SK-N-SH treated with all-trans-retinoic acid at 6 μM for 48 hours (cell line): ENCODE measurements at regions not wholly inside any gene's neighbourhood (a gene's known extent, or its start where the extent isn't known, plus 50 kb on each side); places are given as distances from the start of the nearest gene placed in this dataset.

Experiments
- ATAC-seq: fragments of 200-7000 bp; cut with Tn5 transposase; 3 replicates; pipeline ENCODE4 v1.9.1; 2020; ENCODE audit warnings: mild to moderate bottlenecking, moderate library complexity
- ARNTL ChIP-seq: fragments of 450-650 bp; formaldehyde crosslinking; IDR thresholded peaks from 2 replicates; pipeline ENCODE4 v1.5.0; 2020; ENCODE audit warnings: low read depth, mild to moderate bottlenecking, moderate library complexity, borderline replicate concordance
- BACH2 ChIP-seq: fragments of 250-450 bp; sonication (Bioruptor Pico); IDR thresholded peaks from 2 replicates; pipeline ENCODE4 v1.9.0; 2021; ENCODE audit warnings: mild to moderate bottlenecking, borderline replicate concordance
- CREB5 ChIP-seq: fragments of 250-450 bp; sonication (Bioruptor Pico); IDR thresholded peaks from 2 replicates; pipeline ENCODE4 v1.5.1; 2020; ENCODE audit warnings: low read depth, mild to moderate bottlenecking, moderate library complexity
- CSDC2 ChIP-seq: fragments of 250-450 bp; sonication (Bioruptor Pico); IDR thresholded peaks from 2 replicates; pipeline ENCODE4 v1.5.0; 2020; ENCODE audit warnings: mild to moderate bottlenecking, moderate library complexity
- CSRNP3 ChIP-seq: fragments of 250-450 bp; sonication (Bioruptor Pico); IDR thresholded peaks from 2 replicates; pipeline ENCODE4 v1.5.1; 2021; ENCODE audit warnings: mild to moderate bottlenecking, moderate library complexity
- ESRRG ChIP-seq: fragments of 250-450 bp; sonication (Bioruptor Pico); IDR thresholded peaks from 2 replicates; pipeline ENCODE4 v1.6.1; 2021; ENCODE audit warnings: mild to moderate bottlenecking
- GLIS3 ChIP-seq: fragments of 250-450 bp; sonication (Bioruptor Pico); IDR thresholded peaks from 2 replicates; pipeline ENCODE4 v1.5.0; 2020; ENCODE audit warnings: mild to moderate bottlenecking, moderate library complexity
- ISL1 ChIP-seq: fragments of 250-450 bp; sonication (Bioruptor Pico); IDR thresholded peaks from 2 replicates; pipeline ENCODE4 v2.1.2; 2022; ENCODE audit warnings: mild to moderate bottlenecking, moderate library complexity
- OSR1 ChIP-seq: fragments of 250-450 bp; sonication (Bioruptor Pico); IDR thresholded peaks from 2 replicates; pipeline ENCODE4 v1.8.0; 2022; ENCODE audit warnings: moderate library complexity, mild to moderate bottlenecking, inconsistent platforms
- PATZ1 ChIP-seq: fragments of 250-450 bp; sonication (Bioruptor Pico); IDR thresholded peaks from 2 replicates; pipeline ENCODE4 v1.8.0; 2020; ENCODE audit warnings: mild to moderate bottlenecking, moderate library complexity, borderline replicate concordance
- POU6F1 ChIP-seq: fragments of 250-450 bp; sonication (Bioruptor Pico); IDR thresholded peaks from 2 replicates; pipeline ENCODE4 v1.8.0; 2021; ENCODE audit warnings: low read depth, mild to moderate bottlenecking, moderate library complexity, borderline replicate concordance
- RARB ChIP-seq: fragments of 250-450 bp; sonication (Bioruptor Pico); IDR thresholded peaks from 2 replicates; pipeline ENCODE4 v1.8.0; 2021; ENCODE audit warnings: mild to moderate bottlenecking, moderate library complexity
- SNAI2 ChIP-seq: fragments of 250-450 bp; sonication (Bioruptor Pico); IDR thresholded peaks from 2 replicates; pipeline ENCODE4 v1.5.0; 2020; ENCODE audit warnings: mild to moderate bottlenecking, moderate library complexity
- TOX ChIP-seq: fragments of 250-450 bp; sonication (Bioruptor Pico); IDR thresholded peaks from 2 replicates; pipeline ENCODE4 v1.8.0; 2021; ENCODE audit warnings: mild to moderate bottlenecking, moderate library complexity, borderline replicate concordance
- ZC3H10 ChIP-seq: fragments of 250-450 bp; sonication (Bioruptor Pico); IDR thresholded peaks from 2 replicates; pipeline ENCODE4 v1.5.1; 2021; ENCODE audit warnings: mild to moderate bottlenecking, moderate library complexity
- ZFP3 ChIP-seq: fragments of 250-450 bp; sonication (Bioruptor Pico); IDR thresholded peaks from 2 replicates; pipeline ENCODE4 v1.5.0; 2020; ENCODE audit warnings: mild to moderate bottlenecking, moderate library complexity
- ZFP30 ChIP-seq: fragments of 450-650 bp; formaldehyde crosslinking; IDR thresholded peaks from 2 replicates; pipeline ENCODE4 v1.5.0; 2022; ENCODE audit warnings: mild to moderate bottlenecking, moderate library complexity
- ZNF565 ChIP-seq: fragments of 450-650 bp; formaldehyde crosslinking; conservative IDR thresholded peaks from 2 replicates; pipeline ENCODE4 v1.5.0; 2020; ENCODE audit warnings: low read depth, mild to moderate bottlenecking, moderate library complexity
- ZNF70 ChIP-seq: fragments of 450-650 bp; formaldehyde crosslinking; IDR thresholded peaks from 2 replicates; pipeline ENCODE4 v1.5.0; 2020; ENCODE audit warnings: mild to moderate bottlenecking, moderate library complexity

GRCh38 chr4:72970756-72971155, 98.8 kb downstream of the COX18 start (continued):
- TF ChIP-seq POU6F1 (CRISPR knock-in tag) (no peak), ZC3H10 (CRISPR knock-in tag) (no peak), ZFP3 (CRISPR knock-in tag) (no peak), RARB (CRISPR knock-in tag) (no peak), ARNTL (no peak), CSDC2 (no peak)

- no peak for TF ChIP-seq ISL1 (CRISPR knock-in tag)
- TF ChIP-seq, all 23 proteins: peak for 0
- ATAC-seq, result no peak
Measured at GRCh38 chr4:72969976-72970375, 99.5 kb downstream of the COX18 start.

GRCh38 chr4:72966652-72967051, 102.9 kb downstream of the COX18 start:
- ATAC-seq, result no peak
- no peak for TF ChIP-seq CSRNP3 (CRISPR knock-in tag)
- no peak for TF ChIP-seq POU6F1 (CRISPR knock-in tag)
- no peak for TF ChIP-seq TOX
- no peak for TF ChIP-seq ZC3H10 (CRISPR knock-in tag)
- TF ChIP-seq ZNF70, result no peak
- no peak for TF ChIP-seq ZNF565 (CRISPR knock-in tag)
- no peak for TF ChIP-seq OSR1 (CRISPR knock-in tag)
- TF ChIP-seq SNAI2 (CRISPR knock-in tag), result no peak
- TF ChIP-seq BACH2, result no peak
- no peak for TF ChIP-seq GLIS3 (CRISPR knock-in tag)
- TF ChIP-seq ARNTL, result no peak
- no peak for TF ChIP-seq CREB5 (CRISPR knock-in tag)
- TF ChIP-seq CSDC2, result no peak
- TF ChIP-seq ISL1 (CRISPR knock-in tag), result no peak
- no peak for TF ChIP-seq ZFP3 (CRISPR knock-in tag)

GRCh38 chr4:72959411-72959810, 110.1 kb downstream of the COX18 start:
- no peak for ATAC-seq
- TF ChIP-seq RARB (CRISPR knock-in tag) (no peak), ZFP30 (no peak), CSRNP3 (CRISPR knock-in tag) (no peak), BACH2 (no peak), ZNF70 (no peak), ZFP3 (CRISPR knock-in tag) (no peak), PATZ1 (CRISPR knock-in tag) (no peak), ESRRG (CRISPR knock-in tag) (no peak)
- TF ChIP-seq, all 23 proteins: peak for 0
